ENCODE measurements at regions not wholly inside any gene's neighbourhood (a gene's known extent, or its start where the extent isn't known, plus 50 kb on each side); places are given as distances from the start of the nearest gene placed in this dataset.

- H3K4me3 ChIP-seq (ENCODE audit: low read depth in 2 of 2, low read length in 1 of 2): no peak overlapping the region
- H2AFZ ChIP-seq (ENCODE audit: low read depth): 0 out of 2 replicates have a peak overlapping the region, but pooled peaks have one; percentile 14
- no peak for DNase-seq
Observed at GRCh38 chr4:20086067-20086798, 165.5 kb upstream of the SLIT2 start.

More at GRCh38 chr4:20086067-20086798, 165.5 kb upstream of the SLIT2 start:
- no peaks in the 10 kb centered on the region for H3K27me3 ChIP-seq (ENCODE audit: insufficient read depth)
- H3K79me2 ChIP-seq (ENCODE audit: insufficient read depth): no peaks in the 10 kb centered on the region
- no peak overlapping the region for H3K27ac ChIP-seq (ENCODE audit: low read depth in 2 of 2, low read length in 1 of 2)
- H3K9me3 ChIP-seq: no peaks in the 10 kb centered on the region
- CTCF ChIA-PET: no interaction called here
- TF ChIP-seq RFX5 (IDR thresholded peaks at IDR 0.05; ENCODE audit: low read length) (no peak), RXRA (IDR thresholded peaks at IDR 0.05; ENCODE audit: borderline replicate concordance, low read depth) (no peak), USF2 (IDR thresholded peaks at IDR 0.05; ENCODE audit: borderline replicate concordance, low read depth, low read length) (no peak), IRF3 (IDR thresholded peaks at IDR 0.05; ENCODE audit: low read depth, low read length) (no peak), MXI1 (IDR thresholded peaks at IDR 0.05; ENCODE audit: low read depth, low read length) (no peak), EZH2phosphoT487 (IDR thresholded peaks at IDR 0.05; ENCODE audit: borderline replicate concordance, low read depth) (no peak), FOSL2 (IDR thresholded peaks at IDR 0.05; ENCODE audit: borderline replicate concordance, low read depth) (no peak), RCOR1 (IDR thresholded peaks at IDR 0.05; ENCODE audit: low read length) (no peak), PBX3 (IDR thresholded peaks at IDR 0.05) (no peak), USF1 (IDR thresholded peaks at IDR 0.05; ENCODE audit: borderline replicate concordance, low read depth) (no peak), TAF1 (IDR thresholded peaks at IDR 0.05; ENCODE audit: borderline replicate concordance, low read depth, low read length) (no peak), GATA2 (CRISPR knock-in tag; IDR thresholded peaks at IDR 0.05) (no peak), CTCF (IDR thresholded peaks at IDR 0.05) (no peak), NRF1 (IDR thresholded peaks at IDR 0.05; ENCODE audit: low read depth, low read length) (no peak), TEAD4 (IDR thresholded peaks at IDR 0.05; ENCODE audit: borderline replicate concordance, insufficient read depth) (no peak), NFIC (IDR thresholded peaks at IDR 0.05; ENCODE audit: borderline replicate concordance) (no peak), MAX (IDR thresholded peaks at IDR 0.05; ENCODE audit: low read depth) (no peak), FOXJ3 (CRISPR knock-in tag; IDR thresholded peaks at IDR 0.05) (no peak), GABPA (IDR thresholded peaks at IDR 0.05; ENCODE audit: low read depth) (no peak)
- no peaks in the 10 kb centered on the region for H3K9me2 ChIP-seq
- no peak overlapping the region for H3K4me2 ChIP-seq
- no peaks in the 10 kb centered on the region for H3K36me3 ChIP-seq (replicated peaks in 1 of 2; ENCODE audit: control insufficient read depth in 1 of 2, insufficient read depth in 2 of 2, low read length in 1 of 2)
- no peaks in the 10 kb centered on the region for H3K4me1 ChIP-seq (ENCODE audit: control insufficient read depth in 1 of 2, insufficient read depth in 2 of 2, low read depth in 1 of 2, low read length in 1 of 2)
- no peak overlapping the region for H3K9ac ChIP-seq
- H3F3A ChIP-seq (replicated peaks; ENCODE audit: insufficient read depth): no peaks in the 10 kb centered on the region
- 92% methylated on average over 6 of the region's 6 CpGs for WGBS (ENCODE audit: low lambda C conversion rate)
- POLR2A ChIA-PET: no interaction called here
- H4K20me1 ChIP-seq (ENCODE audit: insufficient read depth): no peaks in the 10 kb centered on the region

Data from SK-N-SH (cell line).